Type B pancreatic cell (in vitro differentiated cells): ENCODE measurements at regions not wholly inside any gene's neighbourhood (a gene's known extent, or its start where the extent isn't known, plus 50 kb on each side); places are given as distances from the start of the nearest gene placed in this dataset.

Source experiments
- DNase-seq: peaks from one replicate; pipeline ENCODE4 v3.0.0; 2021; ENCODE audit warnings: mixed read lengths; ENCODE audit not compliant: unreplicated experiment; ENCODE audit errors: extremely low spot score
- H3K27ac Mint-ChIP-seq: 2 replicates; pipeline ENCODE4 v1.8.0; 2021; ENCODE audit warnings: mild to moderate bottlenecking, mixed read lengths
- H3K27me3 Mint-ChIP-seq: 2 replicates; pipeline ENCODE4 v1.8.0; 2021; ENCODE audit warnings: mixed read lengths
- H3K36me3 Mint-ChIP-seq: 2 replicates; pipeline ENCODE4 v1.8.0; 2021; ENCODE audit warnings: mixed read lengths
- H3K4me1 Mint-ChIP-seq: one replicate; pipeline ENCODE4 v1.8.0; 2021; ENCODE audit warnings: mixed read lengths; ENCODE audit not compliant: unreplicated experiment
- H3K4me3 Mint-ChIP-seq: 2 replicates; pipeline ENCODE4 v1.8.0; 2021; ENCODE audit warnings: mild to moderate bottlenecking, mixed read lengths
- H3K9me3 Mint-ChIP-seq: 2 replicates; pipeline ENCODE4 v1.8.0; 2021; ENCODE audit warnings: mixed read lengths
- TF ChIP-seq, protein P1 (sequence below): fragments of 200-600 bp; sonication (generic); conservative IDR thresholded peaks from 2 replicates; pipeline ENCODE4 v1.5.0; 2021; ENCODE audit warnings: antibody characterized with exemption, mild to moderate bottlenecking

DNA sequence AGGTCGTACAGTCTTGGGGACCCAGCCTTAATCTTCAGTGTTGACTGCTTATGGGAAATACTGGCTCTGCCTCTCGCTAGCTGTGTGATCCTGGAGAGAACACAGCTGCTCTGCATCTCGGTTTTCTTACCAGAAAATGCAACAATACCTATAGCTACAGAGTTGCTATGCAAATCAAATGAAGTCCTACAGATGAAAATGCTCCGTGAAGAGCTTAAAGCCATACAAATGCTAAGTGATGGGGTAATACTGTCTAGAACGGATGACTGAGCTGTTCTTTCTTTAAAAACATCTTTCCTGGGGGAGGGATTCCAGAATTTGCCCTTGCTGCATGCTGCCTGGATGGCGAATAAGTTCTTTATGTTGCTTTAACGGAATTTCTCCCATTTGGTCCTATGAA lies 132.0 kb downstream of the ZBTB18 start:
- H3K36me3 Mint-ChIP-seq, result no peaks in the 10 kb centered on the region
- no peaks in the 10 kb centered on the region for H3K9me3 Mint-ChIP-seq
- TF ChIP-seq, protein P1, sequence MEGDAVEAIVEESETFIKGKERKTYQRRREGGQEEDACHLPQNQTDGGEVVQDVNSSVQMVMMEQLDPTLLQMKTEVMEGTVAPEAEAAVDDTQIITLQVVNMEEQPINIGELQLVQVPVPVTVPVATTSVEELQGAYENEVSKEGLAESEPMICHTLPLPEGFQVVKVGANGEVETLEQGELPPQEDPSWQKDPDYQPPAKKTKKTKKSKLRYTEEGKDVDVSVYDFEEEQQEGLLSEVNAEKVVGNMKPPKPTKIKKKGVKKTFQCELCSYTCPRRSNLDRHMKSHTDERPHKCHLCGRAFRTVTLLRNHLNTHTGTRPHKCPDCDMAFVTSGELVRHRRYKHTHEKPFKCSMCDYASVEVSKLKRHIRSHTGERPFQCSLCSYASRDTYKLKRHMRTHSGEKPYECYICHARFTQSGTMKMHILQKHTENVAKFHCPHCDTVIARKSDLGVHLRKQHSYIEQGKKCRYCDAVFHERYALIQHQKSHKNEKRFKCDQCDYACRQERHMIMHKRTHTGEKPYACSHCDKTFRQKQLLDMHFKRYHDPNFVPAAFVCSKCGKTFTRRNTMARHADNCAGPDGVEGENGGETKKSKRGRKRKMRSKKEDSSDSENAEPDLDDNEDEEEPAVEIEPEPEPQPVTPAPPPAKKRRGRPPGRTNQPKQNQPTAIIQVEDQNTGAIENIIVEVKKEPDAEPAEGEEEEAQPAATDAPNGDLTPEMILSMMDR, result no peak
- no peak for DNase-seq
- no peak overlapping the region for H3K27ac Mint-ChIP-seq
- no peak overlapping the region for H3K4me3 Mint-ChIP-seq
- no peaks in the 10 kb centered on the region for H3K27me3 Mint-ChIP-seq
- no peaks in the 10 kb centered on the region for H3K4me1 Mint-ChIP-seq

DNA sequence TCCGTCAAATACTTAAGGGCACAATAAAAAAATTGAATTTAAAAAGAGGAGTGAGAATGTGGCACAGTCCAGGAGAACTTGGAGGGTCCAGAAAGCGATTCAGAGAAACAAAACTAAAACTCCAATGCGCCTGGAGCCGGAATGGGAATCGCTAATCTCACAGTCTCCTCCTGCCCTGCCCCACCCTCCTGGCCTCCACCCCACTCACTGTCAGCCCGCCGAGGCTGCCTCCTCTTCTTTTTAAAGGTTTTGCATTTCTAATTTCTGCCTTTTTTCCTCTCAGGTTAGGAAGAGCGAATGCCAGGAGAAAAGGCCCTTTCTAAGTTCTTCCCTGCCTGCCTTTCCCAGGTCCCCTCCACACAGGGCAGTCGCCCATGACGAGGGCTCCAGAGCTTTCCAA lies 135.3 kb downstream of the ZBTB18 start:
- no peak overlapping the region for H3K27ac Mint-ChIP-seq
- no peaks in the 10 kb centered on the region for H3K4me1 Mint-ChIP-seq
- DNase-seq, result no peak
- H3K36me3 Mint-ChIP-seq, result no peaks in the 10 kb centered on the region
- H3K9me3 Mint-ChIP-seq, result peaks cover 9% of the 10 kb centered on the region
- TF ChIP-seq, protein P1, result no peak
- H3K27me3 Mint-ChIP-seq, result no peaks in the 10 kb centered on the region
- H3K4me3 Mint-ChIP-seq, result no peak overlapping the region

DNA sequence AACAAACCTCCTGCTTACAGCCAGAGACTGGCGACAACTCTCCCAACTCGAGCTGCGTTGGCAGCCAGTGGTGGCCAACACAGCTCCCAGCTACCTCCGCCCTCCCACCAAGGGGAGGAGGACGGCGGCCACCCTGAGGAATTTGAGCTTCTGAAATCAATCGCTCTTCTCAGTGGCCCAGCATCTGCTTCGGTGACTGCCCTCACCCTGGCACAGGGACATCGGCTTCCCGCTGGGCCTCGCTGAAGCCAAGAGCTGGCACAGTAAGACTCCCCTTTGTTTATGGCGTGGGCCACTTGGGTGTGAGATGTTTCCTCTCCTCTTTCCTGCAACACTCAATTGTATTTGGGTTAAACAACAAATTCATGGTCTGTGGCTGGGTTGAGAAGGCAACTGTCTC lies 136.2 kb downstream of the ZBTB18 start:
- H3K9me3 Mint-ChIP-seq, result peaks cover 9% of the 10 kb centered on the region
- H3K36me3 Mint-ChIP-seq, result no peaks in the 10 kb centered on the region
- H3K27ac Mint-ChIP-seq, result no peak overlapping the region
- H3K4me1 Mint-ChIP-seq, result no peaks in the 10 kb centered on the region
- H3K27me3 Mint-ChIP-seq, result no peaks in the 10 kb centered on the region
- TF ChIP-seq, protein P1, result no peak
- no peak for DNase-seq
- no peak overlapping the region for H3K4me3 Mint-ChIP-seq

DNA sequence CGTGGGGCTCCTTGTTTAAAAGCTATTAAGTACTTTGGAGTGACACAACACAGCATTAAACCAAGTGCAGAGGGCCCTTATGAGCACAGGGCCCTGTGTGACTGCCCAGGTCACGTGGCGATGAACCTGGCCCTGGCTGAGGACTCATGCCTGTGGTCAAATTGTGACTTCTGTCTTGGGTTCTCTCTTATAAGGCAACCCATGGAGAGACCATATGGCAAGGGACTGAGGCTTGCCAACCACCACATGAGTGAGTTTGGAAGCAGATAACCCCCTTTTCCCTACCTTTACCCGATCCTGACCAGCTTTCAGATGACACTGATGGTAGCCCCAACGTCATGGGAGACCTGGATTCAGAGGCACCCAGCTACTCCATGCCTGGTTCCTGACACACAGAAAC lies 140.5 kb downstream of the ZBTB18 start:
- Mint-ChIP-seq H3K9me3 (peaks cover 9% of the 10 kb centered on the region), H3K4me1 (no peaks in the 10 kb centered on the region), H3K4me3 (no peak overlapping the region), H3K27me3 (no peaks in the 10 kb centered on the region), H3K36me3 (no peaks in the 10 kb centered on the region), H3K27ac (no peak overlapping the region)
- TF ChIP-seq, protein P1, result no peak
- no peak for DNase-seq

DNA sequence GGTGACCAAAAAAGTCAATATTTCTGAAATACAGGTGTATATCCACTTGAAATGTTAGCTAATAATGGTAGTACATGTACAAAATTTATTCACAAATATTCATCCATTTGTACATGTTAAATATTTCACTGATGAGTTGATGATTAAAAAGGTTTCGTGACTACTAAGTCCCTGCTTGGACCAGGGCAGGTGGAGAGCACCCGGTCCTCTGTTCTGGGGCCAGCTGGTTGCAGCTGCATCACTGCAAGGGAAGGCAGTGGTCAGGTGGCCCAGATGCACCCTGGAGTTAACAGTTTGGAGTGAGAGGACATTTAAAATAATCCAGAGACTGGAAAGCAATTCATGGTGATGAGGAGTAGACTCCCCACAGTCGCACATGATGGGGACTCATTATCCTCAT lies 141.2 kb downstream of the ZBTB18 start:
- peaks cover 9% of the 10 kb centered on the region for H3K9me3 Mint-ChIP-seq

More for the DNA sequence above, 141.2 kb downstream of the ZBTB18 start:
- TF ChIP-seq, protein P1, result no peak
- DNase-seq, result no peak
- Mint-ChIP-seq H3K27me3 (no peaks in the 10 kb centered on the region), H3K4me1 (no peaks in the 10 kb centered on the region), H3K36me3 (no peaks in the 10 kb centered on the region), H3K27ac (no peak overlapping the region), H3K4me3 (no peak overlapping the region)
